Panc1 (cell line): ENCODE measurements at regions not wholly inside any gene's neighbourhood (a gene's known extent, or its start where the extent isn't known, plus 50 kb on each side); places are given as distances from the start of the nearest gene placed in this dataset.

Experiments used
- POLR2AphosphoS5 ChIP-seq: IDR thresholded peaks from 2 replicates; pipeline ENCODE4 v1.6.1; 2012; ENCODE audit warnings: mild to moderate bottlenecking, low read depth, low read length, moderate library complexity
- SIN3A ChIP-seq: IDR thresholded peaks from 2 replicates; pipeline ENCODE4 v1.6.1; 2012; ENCODE audit warnings: low read depth, mild to moderate bottlenecking, low read length, moderate library complexity, borderline replicate concordance; ENCODE audit not compliant: insufficient read depth
- TCF7L2 ChIP-seq: IDR thresholded peaks from 2 replicates; pipeline ENCODE4 v1.6.1; 2011; ENCODE audit warnings: mild to moderate bottlenecking, low read depth, low read length, inconsistent platforms
- TF ChIP-seq, protein P1 (sequence below): fragments of 450-650 bp; IDR thresholded peaks from 2 replicates; pipeline ENCODE4 v1.5.1; 2017; ENCODE audit warnings: mild to moderate bottlenecking
- TF ChIP-seq, protein P2 (sequence below), 2 experiments: IDR thresholded peaks; 2 replicates each; pipeline ENCODE4 v1.6.1; 2011 to 2012; ENCODE audit warnings: low read depth in 2 of 2, control low read depth in 1 of 2, low read length in 1 of 2, mild to moderate bottlenecking in 1 of 2, moderate library complexity in 1 of 2; ENCODE audit not compliant: insufficient read depth in 1 of 2

DNA sequence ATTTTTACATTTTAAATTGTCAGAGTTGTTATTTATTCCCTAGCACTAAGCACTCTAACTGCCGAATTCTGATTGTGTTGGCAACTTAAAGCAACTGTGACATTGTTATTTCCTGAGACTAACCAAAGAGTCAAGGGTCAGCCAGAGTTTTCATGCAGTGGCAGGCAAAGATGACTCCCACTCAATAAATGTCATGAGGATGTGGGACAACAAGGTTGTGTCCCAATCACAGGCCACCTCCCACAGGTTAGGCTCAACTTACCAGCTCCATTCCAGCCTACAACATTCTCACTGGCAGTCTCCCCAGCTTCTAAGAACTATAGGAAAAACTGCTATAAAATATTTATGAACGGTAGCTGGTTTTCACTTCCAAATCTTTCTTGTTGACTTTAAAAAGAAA, 80.1 kb downstream of the RSL24D1 start:
- TF ChIP-seq, protein P1, sequence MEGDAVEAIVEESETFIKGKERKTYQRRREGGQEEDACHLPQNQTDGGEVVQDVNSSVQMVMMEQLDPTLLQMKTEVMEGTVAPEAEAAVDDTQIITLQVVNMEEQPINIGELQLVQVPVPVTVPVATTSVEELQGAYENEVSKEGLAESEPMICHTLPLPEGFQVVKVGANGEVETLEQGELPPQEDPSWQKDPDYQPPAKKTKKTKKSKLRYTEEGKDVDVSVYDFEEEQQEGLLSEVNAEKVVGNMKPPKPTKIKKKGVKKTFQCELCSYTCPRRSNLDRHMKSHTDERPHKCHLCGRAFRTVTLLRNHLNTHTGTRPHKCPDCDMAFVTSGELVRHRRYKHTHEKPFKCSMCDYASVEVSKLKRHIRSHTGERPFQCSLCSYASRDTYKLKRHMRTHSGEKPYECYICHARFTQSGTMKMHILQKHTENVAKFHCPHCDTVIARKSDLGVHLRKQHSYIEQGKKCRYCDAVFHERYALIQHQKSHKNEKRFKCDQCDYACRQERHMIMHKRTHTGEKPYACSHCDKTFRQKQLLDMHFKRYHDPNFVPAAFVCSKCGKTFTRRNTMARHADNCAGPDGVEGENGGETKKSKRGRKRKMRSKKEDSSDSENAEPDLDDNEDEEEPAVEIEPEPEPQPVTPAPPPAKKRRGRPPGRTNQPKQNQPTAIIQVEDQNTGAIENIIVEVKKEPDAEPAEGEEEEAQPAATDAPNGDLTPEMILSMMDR: no peak
- TF ChIP-seq POLR2AphosphoS5 (no peak), TCF7L2 (no peak), SIN3A (no peak)
- TF ChIP-seq, protein P2, sequence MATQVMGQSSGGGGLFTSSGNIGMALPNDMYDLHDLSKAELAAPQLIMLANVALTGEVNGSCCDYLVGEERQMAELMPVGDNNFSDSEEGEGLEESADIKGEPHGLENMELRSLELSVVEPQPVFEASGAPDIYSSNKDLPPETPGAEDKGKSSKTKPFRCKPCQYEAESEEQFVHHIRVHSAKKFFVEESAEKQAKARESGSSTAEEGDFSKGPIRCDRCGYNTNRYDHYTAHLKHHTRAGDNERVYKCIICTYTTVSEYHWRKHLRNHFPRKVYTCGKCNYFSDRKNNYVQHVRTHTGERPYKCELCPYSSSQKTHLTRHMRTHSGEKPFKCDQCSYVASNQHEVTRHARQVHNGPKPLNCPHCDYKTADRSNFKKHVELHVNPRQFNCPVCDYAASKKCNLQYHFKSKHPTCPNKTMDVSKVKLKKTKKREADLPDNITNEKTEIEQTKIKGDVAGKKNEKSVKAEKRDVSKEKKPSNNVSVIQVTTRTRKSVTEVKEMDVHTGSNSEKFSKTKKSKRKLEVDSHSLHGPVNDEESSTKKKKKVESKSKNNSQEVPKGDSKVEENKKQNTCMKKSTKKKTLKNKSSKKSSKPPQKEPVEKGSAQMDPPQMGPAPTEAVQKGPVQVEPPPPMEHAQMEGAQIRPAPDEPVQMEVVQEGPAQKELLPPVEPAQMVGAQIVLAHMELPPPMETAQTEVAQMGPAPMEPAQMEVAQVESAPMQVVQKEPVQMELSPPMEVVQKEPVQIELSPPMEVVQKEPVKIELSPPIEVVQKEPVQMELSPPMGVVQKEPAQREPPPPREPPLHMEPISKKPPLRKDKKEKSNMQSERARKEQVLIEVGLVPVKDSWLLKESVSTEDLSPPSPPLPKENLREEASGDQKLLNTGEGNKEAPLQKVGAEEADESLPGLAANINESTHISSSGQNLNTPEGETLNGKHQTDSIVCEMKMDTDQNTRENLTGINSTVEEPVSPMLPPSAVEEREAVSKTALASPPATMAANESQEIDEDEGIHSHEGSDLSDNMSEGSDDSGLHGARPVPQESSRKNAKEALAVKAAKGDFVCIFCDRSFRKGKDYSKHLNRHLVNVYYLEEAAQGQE (IDR thresholded peaks at IDR 0.05; ENCODE audit: insufficient read depth in 1 of 2, low read depth in 2 of 2, low read length in 1 of 2): no peak
